OCI-LY1 (cell line): ENCODE measurements at regions not wholly inside any gene's neighbourhood (a gene's known extent, or its start where the extent isn't known, plus 50 kb on each side); places are given as distances from the start of the nearest gene placed in this dataset.

Experiments used
- EZH2 ChIP-seq: fragments of 200-600 bp; sonication (generic), shearing (Covaris generic); IDR thresholded peaks from 2 replicates; pipeline ENCODE4 v1.8.0; 2017; ENCODE audit warnings: borderline replicate concordance, mixed run types, mild to moderate bottlenecking, antibody characterized with exemption, low read length, moderate library complexity, mixed read lengths
- TF ChIP-seq, protein P1 (sequence below): fragments of 200-600 bp; sonication (generic), shearing (Covaris generic); IDR thresholded peaks from 2 replicates; pipeline ENCODE4 v1.5.1; 2017; ENCODE audit warnings: mild to moderate bottlenecking, antibody characterized with exemption, low read length, moderate library complexity, mixed read lengths

DNA sequence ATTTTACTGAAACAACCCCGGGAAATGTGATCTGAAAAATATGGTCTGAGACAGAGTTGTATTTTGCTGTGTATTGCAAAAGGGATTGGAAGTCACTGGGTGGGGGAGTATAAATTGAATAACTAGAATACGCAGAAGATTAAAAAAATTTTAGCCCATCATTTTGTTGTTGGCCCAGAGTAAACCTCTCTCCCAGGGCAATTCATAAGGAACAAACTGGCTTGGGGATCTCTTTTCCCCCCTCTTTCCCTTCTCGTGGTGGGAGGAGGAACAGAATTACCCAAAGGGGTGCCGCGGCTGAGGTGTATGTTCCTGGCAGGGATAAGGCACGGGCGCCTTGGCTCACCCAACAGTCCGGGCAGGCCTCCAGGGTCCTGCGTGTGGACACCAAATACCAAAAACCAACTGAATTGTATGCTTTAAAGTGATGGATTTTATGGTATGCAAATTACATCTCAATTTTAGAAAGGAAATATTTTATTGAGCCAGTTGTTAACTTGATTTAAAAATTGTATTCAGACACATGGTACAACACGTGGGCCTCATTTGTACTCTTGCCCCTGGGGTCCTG, 121.2 kb upstream of the SPRED2 start:
- TF ChIP-seq, protein P1, sequence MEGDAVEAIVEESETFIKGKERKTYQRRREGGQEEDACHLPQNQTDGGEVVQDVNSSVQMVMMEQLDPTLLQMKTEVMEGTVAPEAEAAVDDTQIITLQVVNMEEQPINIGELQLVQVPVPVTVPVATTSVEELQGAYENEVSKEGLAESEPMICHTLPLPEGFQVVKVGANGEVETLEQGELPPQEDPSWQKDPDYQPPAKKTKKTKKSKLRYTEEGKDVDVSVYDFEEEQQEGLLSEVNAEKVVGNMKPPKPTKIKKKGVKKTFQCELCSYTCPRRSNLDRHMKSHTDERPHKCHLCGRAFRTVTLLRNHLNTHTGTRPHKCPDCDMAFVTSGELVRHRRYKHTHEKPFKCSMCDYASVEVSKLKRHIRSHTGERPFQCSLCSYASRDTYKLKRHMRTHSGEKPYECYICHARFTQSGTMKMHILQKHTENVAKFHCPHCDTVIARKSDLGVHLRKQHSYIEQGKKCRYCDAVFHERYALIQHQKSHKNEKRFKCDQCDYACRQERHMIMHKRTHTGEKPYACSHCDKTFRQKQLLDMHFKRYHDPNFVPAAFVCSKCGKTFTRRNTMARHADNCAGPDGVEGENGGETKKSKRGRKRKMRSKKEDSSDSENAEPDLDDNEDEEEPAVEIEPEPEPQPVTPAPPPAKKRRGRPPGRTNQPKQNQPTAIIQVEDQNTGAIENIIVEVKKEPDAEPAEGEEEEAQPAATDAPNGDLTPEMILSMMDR = no peak
- no peak for TF ChIP-seq EZH2
